Ecto neural progenitor cell (in vitro differentiated cells): ENCODE measurements at regions not wholly inside any gene's neighbourhood (a gene's known extent, or its start where the extent isn't known, plus 50 kb on each side); places are given as distances from the start of the nearest gene placed in this dataset.

Experiments used
- DNase-seq: peaks from one replicate; pipeline ENCODE4 v3.0.0-alpha.2; 2018; ENCODE audit warnings: low spot score

DNA sequence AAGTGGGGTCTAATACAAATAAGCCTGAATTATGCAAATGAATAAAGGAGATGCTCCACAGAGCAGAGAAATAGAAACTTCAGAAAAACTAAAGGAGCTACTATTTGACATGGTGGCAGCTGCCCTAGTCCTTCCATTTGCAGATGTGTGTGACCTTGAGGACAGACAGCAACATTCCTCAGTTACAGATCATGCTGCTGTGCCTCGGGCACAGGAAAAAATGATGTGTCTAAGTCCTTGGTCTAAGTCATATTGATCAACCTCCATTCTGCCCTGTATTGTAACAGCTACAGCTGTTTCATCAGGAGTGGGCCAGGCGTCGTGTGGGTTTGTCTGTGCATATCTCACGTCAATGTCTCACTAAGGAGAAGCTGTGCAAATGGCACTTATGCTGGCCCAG is 710.4 kb downstream of the TNS3 start:
- DNase-seq: no peak

DNA sequence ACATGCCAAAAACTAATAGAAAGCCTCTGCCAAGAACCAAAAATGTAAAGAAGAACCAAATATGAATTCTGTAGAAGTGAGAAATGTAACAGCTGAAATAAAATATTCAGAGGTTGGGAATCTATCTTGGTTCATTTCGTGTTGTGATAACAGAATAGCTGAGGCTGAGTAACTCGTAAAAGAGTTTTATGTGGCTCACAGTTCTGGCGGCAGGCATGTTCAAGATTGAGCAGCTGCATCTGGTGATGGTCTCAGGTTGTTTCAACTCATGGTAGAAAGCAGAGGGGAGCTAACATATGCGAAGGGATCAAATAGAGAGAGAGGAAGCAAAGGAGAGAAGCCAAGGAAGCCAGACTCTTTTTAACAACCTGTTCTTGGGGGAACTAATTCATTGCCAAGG is 717.2 kb downstream of the TNS3 start:
- DNase-seq: no peak

DNA sequence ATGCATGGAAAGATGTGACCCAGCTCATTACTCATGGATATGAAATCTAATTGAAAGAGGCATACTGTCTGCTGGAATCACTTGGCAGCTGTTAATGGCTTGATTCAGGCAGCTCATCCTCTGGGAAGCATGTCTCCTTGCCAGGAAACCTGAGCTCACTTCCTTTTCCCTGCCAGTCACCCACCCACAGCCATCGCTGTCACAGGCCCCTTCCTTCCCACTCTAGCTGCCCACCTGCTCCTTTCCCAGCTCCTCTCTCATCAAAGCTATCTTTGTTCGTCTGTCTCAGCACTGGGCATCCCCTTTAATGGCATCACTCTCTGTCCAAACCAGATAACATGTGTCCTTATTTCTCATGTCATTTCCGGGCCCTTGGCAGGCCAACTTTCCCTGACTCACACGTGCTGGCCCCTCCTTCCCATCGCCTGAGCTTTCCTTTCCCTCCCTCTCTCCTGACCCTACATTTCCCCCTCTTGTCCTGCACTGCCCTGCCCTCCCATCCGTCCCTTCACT is 721.9 kb downstream of the TNS3 start:
- no peak for DNase-seq

DNA sequence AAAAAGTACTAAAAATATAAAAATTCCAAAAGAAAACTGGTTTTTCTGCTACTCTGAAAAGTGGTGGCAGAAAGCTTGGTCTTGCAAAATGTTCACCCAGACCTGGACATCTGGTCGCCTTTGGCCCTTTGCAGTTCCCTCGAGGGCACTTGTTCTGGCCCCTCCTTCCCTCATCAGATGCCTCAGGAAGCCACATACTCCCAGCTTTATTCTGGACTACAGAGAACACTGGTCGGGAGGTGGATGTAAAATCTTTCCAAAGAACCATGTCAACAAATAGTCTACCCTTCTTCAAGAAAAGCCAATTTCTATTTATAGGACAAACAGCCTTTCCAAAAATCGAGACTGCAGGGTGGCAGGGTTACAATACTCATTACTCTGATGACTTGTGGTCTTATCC is 726.1 kb downstream of the TNS3 start:
- DNase-seq: no peak

DNA sequence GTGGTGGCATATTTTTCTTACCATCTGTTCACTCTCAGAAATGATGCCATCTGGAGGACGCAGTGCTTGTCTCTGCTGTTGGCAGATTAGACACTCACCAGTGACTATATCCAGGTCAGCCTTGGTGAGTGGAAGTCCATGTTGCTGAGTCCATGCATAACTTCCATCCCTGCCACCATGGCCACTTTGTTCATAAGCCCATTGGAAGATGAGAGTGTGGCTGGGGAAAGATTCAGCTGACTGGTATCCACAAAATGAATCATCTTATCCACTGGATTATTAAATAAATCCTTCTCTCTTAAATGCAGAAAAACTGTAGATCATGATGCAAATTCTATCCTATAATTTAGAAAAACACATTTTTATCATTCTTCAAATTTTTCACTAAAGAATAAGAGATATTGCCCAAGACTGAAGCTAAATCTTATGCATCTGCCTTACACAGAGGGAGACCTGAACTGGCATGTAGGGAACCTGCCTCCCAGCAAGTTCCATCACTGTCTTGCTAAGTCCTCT is 726.9 kb downstream of the TNS3 start:
- no peak for DNase-seq

DNA sequence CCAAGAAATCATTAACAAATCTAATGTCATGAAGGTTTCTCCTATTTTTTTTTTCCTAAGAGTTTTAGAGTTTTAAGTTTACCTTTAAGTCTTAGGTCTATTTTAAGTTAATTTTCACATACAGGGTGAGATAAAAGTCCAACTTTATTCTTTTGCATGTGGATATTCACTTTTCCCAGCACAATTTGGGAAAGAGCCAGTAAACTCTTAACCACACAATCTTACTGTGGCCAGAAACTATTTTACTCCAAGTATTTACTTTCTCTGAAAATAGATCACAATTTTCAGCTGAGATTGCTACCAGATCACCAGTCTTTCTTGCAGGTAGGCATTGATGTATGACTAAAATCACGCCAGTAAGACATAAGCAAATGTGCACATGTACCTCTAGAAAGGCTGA is 728.5 kb downstream of the TNS3 start:
- no peak for DNase-seq

DNA sequence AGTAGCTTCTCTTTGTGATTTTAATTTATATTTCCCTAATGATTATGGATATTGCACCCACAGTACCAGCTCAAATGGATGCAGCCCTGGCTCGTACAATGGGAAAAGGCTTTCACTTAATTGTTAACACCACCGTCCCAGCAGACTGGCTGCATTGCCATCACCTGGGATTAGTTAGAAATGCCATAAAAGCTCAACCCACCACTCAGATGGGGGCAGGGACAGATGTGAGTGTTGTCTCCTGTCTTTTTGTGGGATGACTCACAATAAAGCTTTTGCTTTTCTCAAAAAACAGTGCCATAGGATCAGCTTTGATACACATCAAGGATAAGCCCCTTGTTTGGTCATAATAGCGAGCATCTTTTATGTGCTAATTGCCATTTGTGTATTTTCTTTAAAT is 729.1 kb downstream of the TNS3 start:
- DNase-seq: no peak

DNA sequence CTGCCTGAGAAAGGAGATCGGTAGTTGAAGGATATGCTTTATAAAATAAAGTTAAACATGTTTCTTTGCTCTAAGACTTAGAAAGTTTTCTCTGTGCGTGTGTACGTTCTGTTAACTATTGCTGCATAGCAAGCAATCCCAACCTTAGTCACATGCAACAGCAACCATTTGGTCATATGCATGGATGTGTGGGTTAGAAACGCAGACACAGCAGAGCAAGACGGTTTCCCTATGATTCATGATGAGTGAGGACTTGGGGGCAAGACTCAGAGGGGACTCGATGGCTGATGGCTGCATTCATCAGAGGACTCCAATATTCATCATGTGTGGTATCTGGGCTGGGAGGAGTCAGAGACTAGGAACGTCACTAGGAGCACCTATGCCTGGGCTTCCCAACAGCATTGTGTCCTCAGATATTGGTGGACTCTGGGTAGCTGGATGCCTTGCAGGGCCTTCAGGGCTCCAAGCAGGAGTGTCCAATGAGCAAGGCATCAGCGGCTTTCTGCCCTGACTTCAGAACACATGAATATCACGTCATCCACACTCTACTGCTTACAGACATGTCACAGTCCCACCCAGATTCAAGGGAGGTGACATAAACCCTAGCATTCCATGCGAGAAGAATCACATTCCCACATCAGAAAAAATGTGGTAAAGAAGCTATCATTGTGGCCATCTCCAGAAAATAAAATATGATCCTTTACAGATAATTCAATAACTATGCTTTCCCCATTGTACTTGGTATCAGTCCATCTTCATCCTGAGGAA is 731.2 kb downstream of the TNS3 start:
- DNase-seq: no peak

DNA sequence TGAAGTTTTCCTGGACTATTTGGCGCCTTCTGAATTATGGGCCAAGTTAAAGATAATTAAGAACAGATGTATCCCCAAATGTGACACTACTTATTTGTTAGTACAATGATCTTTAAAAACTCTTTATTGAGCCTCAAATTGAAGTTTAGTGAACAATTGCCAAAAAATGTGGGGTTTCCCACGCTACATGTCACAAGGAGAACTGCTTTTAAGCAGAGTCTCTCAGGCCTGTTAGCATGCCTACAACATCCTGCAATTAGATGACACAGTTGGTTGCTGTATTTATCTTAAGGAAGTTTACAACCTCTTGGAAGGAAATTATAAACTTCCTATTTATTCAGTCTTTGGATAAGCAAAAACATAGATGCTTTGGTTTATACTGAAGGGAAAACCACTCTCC is 733.0 kb downstream of the TNS3 start:
- DNase-seq: no peak

DNA sequence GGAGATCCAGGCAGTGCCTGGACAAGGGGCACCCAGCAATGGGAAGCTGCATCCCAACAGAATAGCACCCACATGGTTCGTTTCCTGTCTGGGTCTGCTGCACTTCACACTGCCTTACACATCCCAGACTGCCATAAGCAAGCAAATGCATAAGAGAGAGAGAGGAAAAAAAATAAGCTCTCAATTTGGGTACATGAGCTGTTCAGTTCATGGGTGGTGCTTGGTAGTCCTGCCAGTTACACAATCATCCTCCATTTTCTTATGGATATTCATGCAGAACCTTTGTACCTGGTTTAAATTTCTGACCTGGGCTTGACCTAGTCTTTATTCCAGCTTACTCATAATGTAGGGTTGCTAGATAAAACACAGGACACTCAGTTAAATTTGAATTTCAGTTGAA is 733.6 kb downstream of the TNS3 start:
- DNase-seq: no peak

DNA sequence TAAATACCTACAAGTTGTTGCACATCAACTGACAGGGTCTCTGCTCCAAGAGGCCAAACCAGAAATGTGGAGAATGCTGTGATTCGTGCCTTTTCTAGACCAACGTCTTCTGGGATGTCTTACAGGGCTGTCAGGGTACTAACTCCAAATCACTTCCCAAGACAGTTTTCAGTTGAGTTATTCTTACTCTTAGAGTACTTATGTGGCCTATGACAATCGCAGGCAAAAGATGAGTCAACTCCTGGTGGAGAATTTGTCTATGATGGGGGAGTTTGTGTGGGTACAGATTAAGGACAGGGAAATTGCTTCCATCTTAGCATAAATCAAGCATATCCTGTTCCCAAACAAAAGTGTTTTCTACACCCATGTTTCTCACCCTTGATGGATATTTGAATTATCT is 734.8 kb downstream of the TNS3 start:
- DNase-seq: no peak

DNA sequence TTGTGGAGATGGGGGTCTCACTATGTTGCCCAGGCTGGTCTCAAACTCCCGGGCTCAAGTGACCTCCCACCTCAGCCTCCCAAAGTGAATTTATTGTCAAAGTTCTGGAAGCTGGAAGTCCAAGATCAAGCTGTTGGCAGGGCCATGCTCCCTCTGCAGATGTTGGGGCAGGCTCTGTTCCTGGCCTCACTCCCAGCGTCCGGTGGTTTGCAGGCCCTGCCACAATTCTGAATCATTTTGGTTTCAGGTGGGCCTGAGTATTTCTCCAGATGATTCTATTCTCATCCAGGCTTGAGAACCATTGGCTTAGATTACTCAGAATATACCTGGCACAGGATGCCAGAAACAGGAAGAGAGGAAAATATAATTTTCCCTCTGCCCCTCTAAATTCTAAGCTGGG is 737.4 kb downstream of the TNS3 start:
- no peak for DNase-seq

DNA sequence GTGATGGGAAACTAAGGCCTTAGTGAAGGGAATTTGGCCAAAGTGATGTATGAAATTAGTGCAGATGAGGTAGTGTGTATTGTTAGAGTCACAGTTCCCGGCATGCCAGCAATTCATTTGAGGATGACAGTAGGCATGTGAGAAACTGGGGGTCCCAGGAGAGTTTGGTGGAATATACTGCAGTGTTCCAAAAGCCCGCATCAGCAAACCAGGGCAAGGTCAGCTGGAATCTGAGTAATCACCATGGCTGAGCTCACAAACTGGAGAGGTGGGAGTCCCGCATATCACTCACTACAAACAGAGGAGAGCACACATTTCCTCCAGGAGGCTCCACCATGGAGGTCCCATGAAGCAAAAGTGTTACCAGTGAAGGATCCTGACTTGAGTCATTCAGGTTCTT is 740.7 kb downstream of the TNS3 start:
- DNase-seq: no peak

DNA sequence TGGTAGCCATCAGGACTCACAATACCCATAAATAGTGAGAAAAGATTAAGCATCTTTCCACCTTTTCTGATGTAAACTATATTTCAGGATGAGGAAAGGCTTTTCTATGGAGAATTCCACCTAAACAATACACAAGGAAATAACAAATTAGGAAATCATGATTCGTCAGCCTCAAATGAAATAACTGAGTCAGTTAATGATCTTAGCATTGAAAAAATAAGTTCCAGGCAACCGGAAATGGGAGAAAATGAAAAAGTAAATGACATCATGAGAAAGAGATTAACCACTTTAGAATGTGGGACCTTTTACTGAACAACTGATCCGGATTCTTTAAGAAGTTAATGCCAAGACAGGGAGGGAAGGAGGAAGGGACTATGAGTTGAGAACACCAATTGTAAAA is 742.3 kb downstream of the TNS3 start:
- no peak for DNase-seq

DNA sequence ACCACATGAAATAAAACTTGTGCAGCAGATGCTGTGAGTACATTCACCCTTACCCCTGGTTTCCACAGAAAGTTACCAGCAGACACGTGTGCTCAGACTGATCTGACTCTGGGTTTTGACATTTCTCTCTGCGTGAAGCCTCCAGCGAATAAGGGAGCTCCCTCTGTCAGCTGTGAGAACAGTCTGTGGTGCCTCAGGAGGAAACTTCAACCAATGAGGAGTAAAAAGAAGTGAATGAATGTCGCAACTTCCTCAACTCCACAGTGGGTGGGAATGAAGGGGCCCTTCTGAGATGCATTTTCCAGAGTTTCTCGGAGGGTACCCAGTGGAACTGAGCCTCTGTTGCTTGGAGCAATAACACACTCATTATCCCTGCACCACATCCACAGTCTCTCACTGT is 743.4 kb downstream of the TNS3 start:
- DNase-seq: no peak

DNA sequence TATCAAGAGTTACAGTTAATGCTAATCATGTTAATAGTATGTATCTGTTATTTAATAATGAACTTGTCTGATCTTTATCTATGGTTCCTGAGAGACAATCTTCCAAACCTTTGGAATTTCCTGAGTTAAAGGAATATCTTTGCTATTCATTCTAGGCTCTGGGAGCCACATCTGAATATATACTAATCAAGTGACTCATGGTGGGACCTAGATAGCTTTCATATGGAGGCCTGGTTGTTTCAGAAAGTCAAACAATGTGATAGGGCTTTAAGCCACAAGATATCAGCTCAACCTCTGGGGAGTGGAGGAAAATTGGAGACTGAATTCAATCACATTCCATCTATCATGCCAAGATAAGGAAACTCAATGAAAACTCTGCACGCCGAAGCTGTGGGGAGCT is 746.4 kb downstream of the TNS3 start:
- no peak for DNase-seq

DNA sequence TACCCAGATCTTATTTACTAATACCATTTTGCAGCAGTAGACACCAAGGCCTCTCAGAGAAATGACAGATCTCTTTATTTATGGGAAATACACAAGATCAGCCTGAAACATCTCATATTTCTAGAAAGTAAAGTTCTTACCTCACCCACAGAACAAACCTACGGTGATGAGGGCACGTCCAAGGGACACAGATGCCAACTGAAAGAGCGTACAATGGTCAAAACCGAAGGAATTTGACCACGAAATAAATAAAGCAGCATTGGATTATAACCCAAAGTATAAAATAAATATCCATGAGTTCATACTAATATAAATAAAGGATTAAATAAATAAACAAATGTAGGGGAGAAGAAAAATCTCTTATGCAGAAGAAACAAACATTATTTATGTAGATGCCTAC is 747.0 kb downstream of the TNS3 start:
- DNase-seq: no peak

DNA sequence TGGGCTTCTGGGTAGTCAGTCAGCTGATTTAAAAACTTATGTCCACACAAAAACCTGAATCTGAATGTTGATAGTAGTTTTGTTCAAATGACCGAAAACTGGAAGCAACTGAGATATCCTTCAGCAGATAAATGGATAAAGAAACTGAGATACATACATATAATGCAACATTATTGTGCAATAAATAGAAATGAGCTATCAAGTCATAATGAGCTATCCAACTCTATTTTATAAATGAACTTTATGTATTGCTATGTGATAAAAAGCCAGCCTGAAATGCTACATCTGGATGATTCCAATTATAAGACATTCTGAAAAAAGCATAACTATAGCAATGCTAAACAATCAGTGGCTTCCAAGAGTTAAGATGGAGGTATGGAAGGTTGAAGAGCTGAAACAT is 748.7 kb downstream of the TNS3 start:
- DNase-seq: no peak

DNA sequence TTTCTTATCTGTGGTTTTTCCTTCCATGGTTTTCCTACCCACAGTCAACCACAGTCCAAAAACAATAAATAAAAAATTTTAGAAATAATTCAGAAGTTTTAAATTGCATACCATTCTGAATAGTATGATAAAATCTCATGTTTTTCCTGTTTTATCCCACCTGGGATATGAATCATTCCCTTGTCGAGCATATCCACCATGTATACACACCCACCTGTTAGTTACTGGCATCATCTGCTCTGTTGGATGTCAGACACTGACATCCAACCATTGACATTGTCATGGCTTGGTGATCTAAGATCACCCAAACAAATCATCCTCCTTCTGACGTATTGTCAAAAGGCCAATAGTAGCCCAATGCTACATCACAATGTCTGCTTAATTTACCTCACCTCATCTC is 749.8 kb downstream of the TNS3 start:
- no peak for DNase-seq

DNA sequence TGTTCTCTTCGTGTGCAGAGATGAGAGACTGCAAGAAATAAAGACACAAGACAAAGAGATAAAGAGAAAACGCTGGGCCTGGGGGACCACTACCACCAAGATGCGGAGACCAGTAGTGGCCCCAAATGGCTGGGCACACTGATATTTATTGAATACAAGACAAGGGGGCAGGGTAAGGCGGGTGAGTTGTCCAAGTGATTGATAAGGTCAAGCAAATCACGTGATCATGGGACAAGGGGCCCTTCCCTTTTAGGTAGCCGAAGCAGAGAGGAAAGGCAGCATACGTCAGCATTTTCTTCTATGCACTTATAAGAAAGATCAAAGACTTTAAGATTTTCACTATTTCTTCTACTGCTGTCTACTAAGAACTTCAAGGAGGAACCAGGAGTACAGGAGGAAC is 762.1 kb downstream of the TNS3 start:
- no peak for DNase-seq

DNA sequence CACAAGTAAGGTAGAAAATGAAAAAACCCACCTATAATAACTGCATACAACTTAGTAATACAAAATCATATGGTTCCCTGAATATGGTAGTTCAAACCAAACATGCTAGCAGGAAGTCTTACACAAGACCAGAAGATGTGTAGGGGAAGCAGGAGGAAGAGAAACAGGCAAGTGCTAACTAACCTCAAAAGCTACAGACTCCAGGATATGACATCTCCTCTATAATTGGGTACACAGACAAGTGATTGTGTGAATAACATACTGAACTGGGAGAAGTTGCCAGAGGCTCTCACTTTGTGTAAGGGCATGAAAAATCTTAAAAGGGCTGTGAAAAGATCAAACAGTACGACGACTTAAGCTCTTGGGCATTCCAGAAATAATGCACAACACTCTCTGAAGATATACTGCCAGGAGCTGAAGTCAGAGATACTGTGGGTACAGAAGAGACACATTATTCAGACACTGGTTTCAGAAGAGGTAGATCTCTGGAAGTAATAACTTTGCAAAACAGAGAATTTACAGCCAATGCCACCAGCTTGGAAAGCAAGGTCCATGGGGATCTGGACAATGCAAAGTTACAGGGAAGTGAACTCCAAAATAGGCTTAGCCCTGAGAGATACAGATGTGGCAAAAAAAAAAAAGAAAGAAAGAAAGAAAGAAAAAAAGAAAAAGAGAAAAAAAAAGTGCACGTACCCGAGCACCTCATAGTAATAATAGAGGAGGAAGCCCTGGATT is 767.2 kb downstream of the TNS3 start:
- DNase-seq: no peak

DNA sequence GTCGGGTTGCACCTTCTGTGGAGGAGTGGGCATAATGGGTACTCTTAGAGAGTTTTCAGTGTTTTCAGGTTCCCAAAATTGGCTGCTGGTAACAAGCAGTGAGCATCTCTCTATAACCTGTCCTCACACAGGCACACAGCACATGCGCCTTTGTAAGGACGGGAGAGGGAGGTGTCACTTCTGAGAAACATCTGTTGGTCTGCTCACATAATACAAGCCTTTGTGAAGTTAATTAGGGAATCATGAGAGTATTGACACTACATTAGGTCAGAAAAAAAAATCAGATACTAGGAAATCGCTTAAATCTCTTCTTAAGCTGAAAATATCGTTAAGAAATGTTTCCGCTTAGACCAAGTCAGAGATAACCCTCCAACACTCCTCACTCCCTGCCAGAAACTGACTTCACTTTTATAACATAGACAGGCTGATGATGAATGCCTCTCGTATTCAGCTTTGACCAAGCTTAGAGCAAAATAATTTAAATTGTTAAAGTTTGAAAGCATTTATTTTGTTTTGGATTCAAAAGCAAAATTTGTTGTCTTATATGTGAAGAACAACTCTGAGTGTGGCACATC is 769.7 kb downstream of the TNS3 start:
- no peak for DNase-seq

DNA sequence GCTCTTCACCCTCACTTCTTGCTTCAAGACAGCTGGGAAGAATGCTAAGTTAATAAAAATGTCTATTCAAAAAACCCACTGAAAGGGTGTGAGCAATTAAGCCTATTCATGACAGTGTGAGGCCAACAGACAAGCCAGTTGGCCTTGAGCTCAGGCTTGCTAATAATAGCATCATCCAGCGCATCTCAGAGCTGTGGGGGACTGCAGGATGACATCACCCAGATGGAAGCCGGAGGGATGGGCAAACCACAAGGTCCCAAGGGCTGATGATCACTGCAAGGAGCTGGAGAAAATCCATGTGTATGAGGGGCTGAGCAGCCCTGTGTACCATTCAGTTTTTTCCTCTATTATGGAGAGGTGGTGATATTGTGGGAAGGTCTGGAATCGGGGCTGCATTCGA is 770.4 kb downstream of the TNS3 start:
- DNase-seq: no peak
